ENCODE measurements at regions not wholly inside any gene's neighbourhood (a gene's known extent, or its start where the extent isn't known, plus 50 kb on each side); places are given as distances from the start of the nearest gene placed in this dataset.

DNA sequence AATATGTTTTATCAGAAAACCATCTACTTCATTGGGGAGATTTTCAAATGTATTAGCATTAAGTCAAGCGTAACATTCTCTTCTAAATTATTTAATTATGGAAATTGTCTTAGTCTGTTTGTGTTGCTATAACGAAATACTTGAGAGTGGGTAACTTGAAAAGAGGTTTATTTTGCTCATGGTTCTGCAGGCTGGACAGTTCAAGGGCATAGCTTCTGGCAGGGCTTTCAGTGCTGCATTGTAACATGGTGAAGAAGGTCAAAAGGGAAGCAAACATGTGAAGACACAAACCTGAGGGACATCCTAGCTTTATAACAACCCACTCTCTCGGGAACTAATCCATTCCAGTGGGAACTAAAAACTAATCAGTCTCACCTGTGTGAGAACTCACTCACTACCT is 84.3 kb upstream of the TMPO start:
- no peaks in the 10 kb centered on the region for H3K27me3 ChIP-seq (ENCODE audit: insufficient read depth)
- ChIA-PET CTCF (interaction anchor here (0.7 kb wide), 1 partner anchor 91 kb away, joined by 3 read pairs; no protein-coding TSS in a partner anchor), POLR2A (no interaction called here)
- H3F3A ChIP-seq (replicated peaks; ENCODE audit: insufficient read depth): no peaks in the 10 kb centered on the region
- H3K4me3 ChIP-seq (ENCODE audit: low read depth in 2 of 2, low read length in 1 of 2): no peak overlapping the region
- H3K79me2 ChIP-seq (ENCODE audit: insufficient read depth): no peaks in the 10 kb centered on the region
- H2AFZ ChIP-seq (ENCODE audit: low read depth): no peak overlapping the region
- H3K9ac ChIP-seq: no peak overlapping the region
- no peak overlapping the region for H3K27ac ChIP-seq (ENCODE audit: low read depth in 2 of 2, low read length in 1 of 2)
- H4K20me1 ChIP-seq (ENCODE audit: insufficient read depth): no peaks in the 10 kb centered on the region
- no peaks in the 10 kb centered on the region for H3K36me3 ChIP-seq (replicated peaks in 1 of 2; ENCODE audit: control insufficient read depth in 1 of 2, insufficient read depth in 2 of 2, low read length in 1 of 2)
- H3K9me3 ChIP-seq: no peaks in the 10 kb centered on the region
- no peaks in the 10 kb centered on the region for H3K4me1 ChIP-seq (ENCODE audit: control insufficient read depth in 1 of 2, insufficient read depth in 2 of 2, low read depth in 1 of 2, low read length in 1 of 2)
- TF ChIP-seq RFX5 (IDR thresholded peaks at IDR 0.05; ENCODE audit: low read length) (no peak), RXRA (IDR thresholded peaks at IDR 0.05; ENCODE audit: borderline replicate concordance, low read depth) (no peak), MXI1 (IDR thresholded peaks at IDR 0.05; ENCODE audit: low read depth, low read length) (no peak), NFIC (IDR thresholded peaks at IDR 0.05; ENCODE audit: borderline replicate concordance) (no peak), FOSL2 (IDR thresholded peaks at IDR 0.05; ENCODE audit: borderline replicate concordance, low read depth) (no peak), GATA2 (CRISPR knock-in tag; IDR thresholded peaks at IDR 0.05) (no peak), RAD21 (IDR thresholded peaks at IDR 0.05; ENCODE audit: low read length) (no peak), RCOR1 (IDR thresholded peaks at IDR 0.05; ENCODE audit: low read length) (no peak), TCF12 (IDR thresholded peaks at IDR 0.05) (no peak)
- TF ChIP-seq, protein P1, sequence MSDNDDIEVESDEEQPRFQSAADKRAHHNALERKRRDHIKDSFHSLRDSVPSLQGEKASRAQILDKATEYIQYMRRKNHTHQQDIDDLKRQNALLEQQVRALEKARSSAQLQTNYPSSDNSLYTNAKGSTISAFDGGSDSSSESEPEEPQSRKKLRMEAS (IDR thresholded peaks at IDR 0.05; ENCODE audit: low read depth): no peak
- TF ChIP-seq, protein P2, sequence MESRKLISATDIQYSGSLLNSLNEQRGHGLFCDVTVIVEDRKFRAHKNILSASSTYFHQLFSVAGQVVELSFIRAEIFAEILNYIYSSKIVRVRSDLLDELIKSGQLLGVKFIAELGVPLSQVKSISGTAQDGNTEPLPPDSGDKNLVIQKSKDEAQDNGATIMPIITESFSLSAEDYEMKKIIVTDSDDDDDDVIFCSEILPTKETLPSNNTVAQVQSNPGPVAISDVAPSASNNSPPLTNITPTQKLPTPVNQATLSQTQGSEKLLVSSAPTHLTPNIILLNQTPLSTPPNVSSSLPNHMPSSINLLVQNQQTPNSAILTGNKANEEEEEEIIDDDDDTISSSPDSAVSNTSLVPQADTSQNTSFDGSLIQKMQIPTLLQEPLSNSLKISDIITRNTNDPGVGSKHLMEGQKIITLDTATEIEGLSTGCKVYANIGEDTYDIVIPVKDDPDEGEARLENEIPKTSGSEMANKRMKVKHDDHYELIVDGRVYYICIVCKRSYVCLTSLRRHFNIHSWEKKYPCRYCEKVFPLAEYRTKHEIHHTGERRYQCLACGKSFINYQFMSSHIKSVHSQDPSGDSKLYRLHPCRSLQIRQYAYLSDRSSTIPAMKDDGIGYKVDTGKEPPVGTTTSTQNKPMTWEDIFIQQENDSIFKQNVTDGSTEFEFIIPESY (IDR thresholded peaks at IDR 0.05; ENCODE audit: borderline replicate concordance, low read depth): no peak
- TF ChIP-seq, protein P3, sequence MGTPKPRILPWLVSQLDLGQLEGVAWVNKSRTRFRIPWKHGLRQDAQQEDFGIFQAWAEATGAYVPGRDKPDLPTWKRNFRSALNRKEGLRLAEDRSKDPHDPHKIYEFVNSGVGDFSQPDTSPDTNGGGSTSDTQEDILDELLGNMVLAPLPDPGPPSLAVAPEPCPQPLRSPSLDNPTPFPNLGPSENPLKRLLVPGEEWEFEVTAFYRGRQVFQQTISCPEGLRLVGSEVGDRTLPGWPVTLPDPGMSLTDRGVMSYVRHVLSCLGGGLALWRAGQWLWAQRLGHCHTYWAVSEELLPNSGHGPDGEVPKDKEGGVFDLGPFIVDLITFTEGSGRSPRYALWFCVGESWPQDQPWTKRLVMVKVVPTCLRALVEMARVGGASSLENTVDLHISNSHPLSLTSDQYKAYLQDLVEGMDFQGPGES (IDR thresholded peaks at IDR 0.05; ENCODE audit: low read depth, low read length): no peak
- TF ChIP-seq, protein P4, sequence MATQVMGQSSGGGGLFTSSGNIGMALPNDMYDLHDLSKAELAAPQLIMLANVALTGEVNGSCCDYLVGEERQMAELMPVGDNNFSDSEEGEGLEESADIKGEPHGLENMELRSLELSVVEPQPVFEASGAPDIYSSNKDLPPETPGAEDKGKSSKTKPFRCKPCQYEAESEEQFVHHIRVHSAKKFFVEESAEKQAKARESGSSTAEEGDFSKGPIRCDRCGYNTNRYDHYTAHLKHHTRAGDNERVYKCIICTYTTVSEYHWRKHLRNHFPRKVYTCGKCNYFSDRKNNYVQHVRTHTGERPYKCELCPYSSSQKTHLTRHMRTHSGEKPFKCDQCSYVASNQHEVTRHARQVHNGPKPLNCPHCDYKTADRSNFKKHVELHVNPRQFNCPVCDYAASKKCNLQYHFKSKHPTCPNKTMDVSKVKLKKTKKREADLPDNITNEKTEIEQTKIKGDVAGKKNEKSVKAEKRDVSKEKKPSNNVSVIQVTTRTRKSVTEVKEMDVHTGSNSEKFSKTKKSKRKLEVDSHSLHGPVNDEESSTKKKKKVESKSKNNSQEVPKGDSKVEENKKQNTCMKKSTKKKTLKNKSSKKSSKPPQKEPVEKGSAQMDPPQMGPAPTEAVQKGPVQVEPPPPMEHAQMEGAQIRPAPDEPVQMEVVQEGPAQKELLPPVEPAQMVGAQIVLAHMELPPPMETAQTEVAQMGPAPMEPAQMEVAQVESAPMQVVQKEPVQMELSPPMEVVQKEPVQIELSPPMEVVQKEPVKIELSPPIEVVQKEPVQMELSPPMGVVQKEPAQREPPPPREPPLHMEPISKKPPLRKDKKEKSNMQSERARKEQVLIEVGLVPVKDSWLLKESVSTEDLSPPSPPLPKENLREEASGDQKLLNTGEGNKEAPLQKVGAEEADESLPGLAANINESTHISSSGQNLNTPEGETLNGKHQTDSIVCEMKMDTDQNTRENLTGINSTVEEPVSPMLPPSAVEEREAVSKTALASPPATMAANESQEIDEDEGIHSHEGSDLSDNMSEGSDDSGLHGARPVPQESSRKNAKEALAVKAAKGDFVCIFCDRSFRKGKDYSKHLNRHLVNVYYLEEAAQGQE (IDR thresholded peaks at IDR 0.05; ENCODE audit: low read depth, low read length): no peak
- TF ChIP-seq, protein P5, sequence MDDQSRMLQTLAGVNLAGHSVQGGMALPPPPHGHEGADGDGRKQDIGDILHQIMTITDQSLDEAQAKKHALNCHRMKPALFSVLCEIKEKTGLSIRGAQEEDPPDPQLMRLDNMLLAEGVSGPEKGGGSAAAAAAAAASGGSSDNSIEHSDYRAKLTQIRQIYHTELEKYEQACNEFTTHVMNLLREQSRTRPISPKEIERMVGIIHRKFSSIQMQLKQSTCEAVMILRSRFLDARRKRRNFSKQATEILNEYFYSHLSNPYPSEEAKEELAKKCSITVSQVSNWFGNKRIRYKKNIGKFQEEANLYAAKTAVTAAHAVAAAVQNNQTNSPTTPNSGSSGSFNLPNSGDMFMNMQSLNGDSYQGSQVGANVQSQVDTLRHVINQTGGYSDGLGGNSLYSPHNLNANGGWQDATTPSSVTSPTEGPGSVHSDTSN (IDR thresholded peaks at IDR 0.05): no peak
- no peak for DNase-seq
- no peaks in the 10 kb centered on the region for H3K9me2 ChIP-seq
- 41% methylated on average over 3 of the region's 3 CpGs for WGBS (ENCODE audit: low lambda C conversion rate)
- no peak overlapping the region for H3K4me2 ChIP-seq

All from SK-N-SH (cell line).